Mesothelial cell of epicardium (in vitro differentiated cells): ENCODE measurements at regions not wholly inside any gene's neighbourhood (a gene's known extent, or its start where the extent isn't known, plus 50 kb on each side); places are given as distances from the start of the nearest gene placed in this dataset.

Source experiments
- DNase-seq, 2 experiments: peaks; one replicate each; pipeline ENCODE4 v3.0.0; 2021; ENCODE audit warnings: low spot score in 2 of 2; ENCODE audit not compliant: unreplicated experiment in 2 of 2
- H3K27ac Mint-ChIP-seq: 2 replicates; pipeline ENCODE4 v1.8.0; 2021; ENCODE audit warnings: mixed read lengths
- H3K27me3 Mint-ChIP-seq: 2 replicates; pipeline ENCODE4 v1.8.0; 2021; ENCODE audit warnings: low read depth, mixed read lengths
- H3K36me3 Mint-ChIP-seq: 2 replicates; pipeline ENCODE4 v1.8.0; 2021; ENCODE audit warnings: mixed read lengths
- H3K4me1 Mint-ChIP-seq: 2 replicates; pipeline ENCODE4 v1.8.0; 2021; ENCODE audit warnings: mixed read lengths
- H3K4me3 Mint-ChIP-seq: 2 replicates; pipeline ENCODE4 v1.8.0; 2021; ENCODE audit warnings: mild to moderate bottlenecking, moderate library complexity, mixed read lengths
- H3K9me3 Mint-ChIP-seq: 2 replicates; pipeline ENCODE4 v1.8.0; 2021; ENCODE audit warnings: mixed read lengths
- CTCF ChIP-seq: fragments of 200-600 bp; sonication (generic); IDR thresholded peaks from one replicate; pipeline ENCODE4 v1.5.0; 2021; ENCODE audit warnings: antibody characterized with exemption; ENCODE audit not compliant: unreplicated experiment

- Mint-ChIP-seq H3K27ac (peak overlapping the region; percentile 89), H3K27me3 (no peaks in the 10 kb centered on the region)
- TF ChIP-seq CTCF = no peak
Measured at GRCh38 chr15:29913528-29914135, 91.4 kb upstream of the TJP1 start.

DNA sequence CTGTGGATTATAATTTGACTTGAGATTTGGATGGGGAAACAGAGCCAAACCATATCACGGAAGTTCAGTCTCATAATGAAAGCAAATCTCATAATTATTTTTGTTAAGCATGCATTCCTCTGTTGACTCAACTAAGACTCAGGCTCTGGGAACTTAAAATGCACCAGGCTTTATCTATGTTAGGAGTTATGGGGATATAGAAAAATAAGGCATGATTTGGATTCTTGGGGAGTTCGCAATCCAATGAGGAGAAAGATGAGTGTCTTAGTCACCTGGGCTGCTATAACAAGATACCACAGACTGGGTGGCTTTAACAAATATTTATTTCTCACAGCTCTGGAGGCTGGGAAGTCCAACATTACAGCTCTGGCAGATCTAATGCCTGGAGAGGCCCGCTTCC, 89.4 kb upstream of the TJP1 start:
- Mint-ChIP-seq H3K4me3 (no peak overlapping the region), H3K9me3 (peaks cover 18% of the 10 kb centered on the region), H3K27me3 (no peaks in the 10 kb centered on the region), H3K36me3 (peaks cover 3% of the 10 kb centered on the region), H3K4me1 (peaks cover 40% of the 10 kb centered on the region), H3K27ac (peak overlapping the region; percentile 37)
- no peak for TF ChIP-seq CTCF
- no peak for DNase-seq

More at GRCh38 chr15:29913528-29914135, 91.4 kb upstream of the TJP1 start:
- Mint-ChIP-seq H3K4me1 (peaks cover 56% of the 10 kb centered on the region), H3K9me3 (peaks cover 8% of the 10 kb centered on the region), H3K36me3 (peaks cover 1% of the 10 kb centered on the region), H3K4me3 (no peak overlapping the region)
- no peak for DNase-seq

DNA sequence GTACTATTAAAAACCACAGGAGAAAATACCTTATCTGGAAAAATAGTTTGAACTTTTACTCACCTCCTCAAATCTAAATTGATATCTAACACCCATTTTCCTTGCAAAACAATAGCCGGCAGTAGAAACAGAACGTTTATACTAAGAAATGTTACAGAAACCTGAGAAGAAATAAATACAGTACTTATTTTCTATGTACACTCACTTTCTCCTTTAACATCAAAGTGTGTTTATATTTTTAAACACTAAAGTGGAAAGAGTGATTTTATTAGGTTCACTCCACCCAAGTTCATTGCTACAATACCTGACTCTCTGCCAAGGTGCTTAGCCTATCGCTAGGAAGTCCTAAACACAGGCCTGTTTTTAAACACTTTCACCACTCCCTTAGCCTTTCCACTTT, 87.8 kb upstream of the TJP1 start:
- Mint-ChIP-seq H3K4me1 (peaks cover 36% of the 10 kb centered on the region), H3K9me3 (peaks cover 18% of the 10 kb centered on the region), H3K27ac (peak overlapping the region; percentile 8), H3K36me3 (peaks cover 3% of the 10 kb centered on the region), H3K4me3 (no peak overlapping the region), H3K27me3 (no peaks in the 10 kb centered on the region)
- no peak for TF ChIP-seq CTCF
- DNase-seq = no peak

DNA sequence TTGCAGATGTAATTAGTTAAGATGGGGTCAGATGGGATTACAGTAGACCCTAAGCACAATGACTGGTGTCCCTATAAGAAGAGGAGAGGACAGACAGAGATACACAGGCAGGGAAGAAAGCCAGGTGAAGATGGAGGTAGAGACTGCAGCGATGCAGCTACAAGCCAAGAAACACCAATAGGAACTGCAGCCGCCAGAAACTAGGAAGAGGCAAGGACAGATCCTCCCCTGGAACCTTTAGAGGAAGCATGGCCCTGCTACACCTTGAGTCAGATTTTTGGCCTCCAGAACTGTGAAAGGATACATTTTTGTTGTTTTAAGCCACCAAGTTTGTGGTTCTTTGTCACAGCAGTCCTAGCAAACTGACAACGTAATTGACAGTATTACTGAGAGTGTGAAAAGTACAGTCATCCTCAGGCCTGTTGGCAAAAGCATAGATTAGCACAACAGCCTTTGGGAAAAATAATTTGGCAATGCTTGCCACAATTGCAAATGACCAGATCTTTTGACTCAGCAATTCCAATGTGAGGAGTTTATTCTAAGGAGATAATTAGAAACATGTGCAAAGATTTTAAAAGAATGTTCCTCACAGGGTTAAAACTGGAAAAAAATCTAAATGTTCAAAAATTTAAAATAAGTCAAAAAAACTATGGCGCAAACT, 82.6 kb upstream of the TJP1 start:
- TF ChIP-seq CTCF = no peak
- no peak for DNase-seq
- Mint-ChIP-seq H3K4me3 (no peak overlapping the region), H3K36me3 (peaks cover 2% of the 10 kb centered on the region), H3K27ac (no peak overlapping the region), H3K27me3 (no peaks in the 10 kb centered on the region), H3K4me1 (peaks cover 11% of the 10 kb centered on the region), H3K9me3 (peaks cover 10% of the 10 kb centered on the region)

GRCh38 chr15:29903785-29904464, 81.7 kb upstream of the TJP1 start:
- H3K27ac Mint-ChIP-seq = no peak overlapping the region
- H3K36me3 Mint-ChIP-seq = peaks cover 2% of the 10 kb centered on the region
- H3K4me3 Mint-ChIP-seq = no peak overlapping the region
- peaks cover 8% of the 10 kb centered on the region for H3K4me1 Mint-ChIP-seq
- H3K27me3 Mint-ChIP-seq = no peaks in the 10 kb centered on the region
- no peak for DNase-seq
- TF ChIP-seq CTCF = no peak
- H3K9me3 Mint-ChIP-seq = peaks cover 10% of the 10 kb centered on the region
